ENCODE measurements at regions not wholly inside any gene's neighbourhood (a gene's known extent, or its start where the extent isn't known, plus 50 kb on each side); places are given as distances from the start of the nearest gene placed in this dataset.

DNA sequence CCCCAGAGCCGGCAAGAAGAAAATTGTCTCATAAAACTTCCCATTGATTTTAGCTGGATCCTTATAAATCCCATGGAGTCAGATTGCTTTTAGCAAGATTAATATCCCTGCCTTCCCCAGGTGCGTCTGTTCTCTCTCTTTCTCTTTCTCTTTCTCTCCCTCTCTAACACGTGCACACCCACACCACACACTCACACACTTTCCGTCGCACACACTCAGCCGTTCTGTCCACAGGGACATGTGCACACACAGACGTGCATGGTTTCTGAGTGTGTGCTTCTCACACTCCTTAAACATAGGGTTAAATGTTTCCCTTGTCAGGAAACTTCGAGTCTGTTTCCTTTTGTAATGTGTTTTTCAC is 98.7 kb upstream of the NFIA start:
- Histone ChIP-seq H4K91ac (ENCODE audit: low read depth, low read length, poor library complexity) (no peak overlapping the region), H3K4me3 (ENCODE audit: low read length in 2 of 2) (no peak overlapping the region), H4K8ac (ENCODE audit: low read depth, low read length) (no peak overlapping the region), H2AFZ (ENCODE audit: low read length) (no peak overlapping the region), H2BK12ac (ENCODE audit: low read length) (no peak overlapping the region), H2AK5ac (ENCODE audit: low read depth, low read length) (no peak overlapping the region), H2BK15ac (ENCODE audit: low read length) (no peak overlapping the region), H3K27me3 (ENCODE audit: control insufficient read depth in 3 of 3, insufficient read depth in 3 of 3, low read depth in 1 of 3, low read length in 3 of 3) (no peaks in the 10 kb centered on the region), H3K9me3 (replicated peaks in 1 of 2; ENCODE audit: control insufficient read depth in 2 of 2, insufficient read depth in 1 of 2, low read depth in 1 of 2, low read length in 2 of 2) (no peaks in the 10 kb centered on the region), H3K18ac (ENCODE audit: low read length) (no peak overlapping the region), H2BK120ac (ENCODE audit: low read depth, low read length) (no peak overlapping the region), H3K36me3 (replicated peaks in 1 of 2; ENCODE audit: control insufficient read depth in 2 of 2, insufficient read depth in 2 of 2, low read length in 2 of 2) (no peaks in the 10 kb centered on the region), H3K9ac (ENCODE audit: low read depth, low read length, poor library complexity) (no peak overlapping the region), H3K4me1 (ENCODE audit: control insufficient read depth in 2 of 2, insufficient read depth in 1 of 2, low read depth in 1 of 2, low read length in 2 of 2) (no peaks in the 10 kb centered on the region), H3K79me1 (ENCODE audit: low read depth, low read length) (no peaks in the 10 kb centered on the region), H3K27ac (replicated peaks; ENCODE audit: low read length) (no peak overlapping the region), H2BK5ac (ENCODE audit: low read length) (no peak overlapping the region), H3K4ac (ENCODE audit: low read length) (no peak overlapping the region), H3K4me2 (ENCODE audit: insufficient read depth, low read length, poor library complexity, severe bottlenecking) (no peak overlapping the region), H3K14ac (ENCODE audit: low read length) (no peak overlapping the region), H3K23ac (ENCODE audit: low read depth, low read length, poor library complexity) (no peak overlapping the region)
- DNase-seq (ENCODE audit: low spot score): no peak
- 100% methylated on average over 3 of the region's 8 CpGs; no CpG with 5 or more reads in 1 of the 2 donors for WGBS, 2 donors (ENCODE audit: extremely low coverage in 2 of 2, insufficient read length in 2 of 2, insufficient replicate concordance in 1 of 2)

DNA sequence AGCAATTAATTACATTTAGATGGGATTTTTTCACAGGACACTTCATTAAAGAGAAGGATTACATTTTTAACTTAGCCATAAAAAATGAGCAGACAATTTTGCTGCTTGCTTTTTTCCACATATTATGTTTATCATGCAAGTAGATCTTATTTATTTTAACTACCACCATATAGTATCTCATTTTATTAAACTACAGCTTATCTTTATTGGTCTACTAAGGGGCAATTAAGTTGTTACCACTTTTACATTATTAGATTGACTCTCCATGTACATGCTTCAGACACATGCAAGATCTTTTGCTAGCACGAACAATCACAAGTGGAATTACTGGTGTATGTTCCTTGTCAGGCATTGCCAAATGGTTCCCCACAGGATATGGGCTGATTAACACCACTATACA is 99.8 kb upstream of the NFIA start:
- Histone ChIP-seq H3K79me1 (ENCODE audit: low read depth, low read length) (no peaks in the 10 kb centered on the region), H2BK120ac (ENCODE audit: low read depth, low read length) (no peak overlapping the region), H2BK15ac (ENCODE audit: low read length) (no peak overlapping the region), H2BK5ac (ENCODE audit: low read length) (no peak overlapping the region), H3K4me1 (ENCODE audit: control insufficient read depth in 2 of 2, insufficient read depth in 1 of 2, low read depth in 1 of 2, low read length in 2 of 2) (no peaks in the 10 kb centered on the region), H2AFZ (ENCODE audit: low read length) (no peak overlapping the region), H2BK12ac (ENCODE audit: low read length) (no peak overlapping the region), H3K4me2 (ENCODE audit: insufficient read depth, low read length, poor library complexity, severe bottlenecking) (no peak overlapping the region), H3K27ac (replicated peaks; ENCODE audit: low read length) (no peak overlapping the region), H2AK5ac (ENCODE audit: low read depth, low read length) (no peak overlapping the region), H3K4me3 (ENCODE audit: low read length in 2 of 2) (no peak overlapping the region), H3K27me3 (ENCODE audit: control insufficient read depth in 3 of 3, insufficient read depth in 3 of 3, low read depth in 1 of 3, low read length in 3 of 3) (no peaks in the 10 kb centered on the region), H3K18ac (ENCODE audit: low read length) (no peak overlapping the region), H3K23ac (ENCODE audit: low read depth, low read length, poor library complexity) (no peak overlapping the region), H4K8ac (ENCODE audit: low read depth, low read length) (no peak overlapping the region), H3K4ac (ENCODE audit: low read length) (no peak overlapping the region), H3K36me3 (replicated peaks in 1 of 2; ENCODE audit: control insufficient read depth in 2 of 2, insufficient read depth in 2 of 2, low read length in 2 of 2) (no peaks in the 10 kb centered on the region), H4K91ac (ENCODE audit: low read depth, low read length, poor library complexity) (no peak overlapping the region), H3K9me3 (replicated peaks in 1 of 2; ENCODE audit: control insufficient read depth in 2 of 2, insufficient read depth in 1 of 2, low read depth in 1 of 2, low read length in 2 of 2) (no peaks in the 10 kb centered on the region), H3K9ac (ENCODE audit: low read depth, low read length, poor library complexity) (no peak overlapping the region), H3K14ac (ENCODE audit: low read length) (no peak overlapping the region)
- no CpG with 5 or more reads among the region's 1 CpG for WGBS, 2 donors (ENCODE audit: extremely low coverage in 2 of 2, insufficient read length in 2 of 2, insufficient replicate concordance in 1 of 2)
- no peak for DNase-seq (ENCODE audit: low spot score)

DNA sequence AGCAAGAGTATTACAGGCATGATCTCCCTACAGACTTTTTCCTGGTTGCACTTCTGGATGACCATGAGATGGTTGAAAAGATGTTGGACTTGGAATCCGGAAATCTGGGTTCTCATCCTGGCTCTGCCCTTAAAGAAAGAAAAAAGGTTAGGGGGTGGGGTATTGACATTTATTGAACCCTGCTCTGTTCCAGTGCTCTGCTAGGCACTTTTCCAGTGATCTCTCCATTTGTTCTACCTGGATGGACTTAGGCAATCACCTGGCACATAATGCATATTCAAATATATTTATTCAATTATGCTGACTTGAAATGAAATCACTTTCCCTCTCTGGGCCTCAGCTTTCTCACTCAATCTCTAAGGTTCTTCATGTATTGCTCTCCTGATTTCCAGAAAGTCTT is 101.0 kb upstream of the NFIA start:
- WGBS, 2 donors (ENCODE audit: extremely low coverage in 2 of 2, insufficient read length in 2 of 2, insufficient replicate concordance in 1 of 2): no CpG with 5 or more reads among the region's 1 CpG
- H3K4me1 ChIP-seq (ENCODE audit: control insufficient read depth in 2 of 2, insufficient read depth in 1 of 2, low read depth in 1 of 2, low read length in 2 of 2): no peaks in the 10 kb centered on the region
- H3K27me3 ChIP-seq (ENCODE audit: control insufficient read depth in 3 of 3, insufficient read depth in 3 of 3, low read depth in 1 of 3, low read length in 3 of 3): no peaks in the 10 kb centered on the region
- H2BK12ac ChIP-seq (ENCODE audit: low read length): no peak overlapping the region
- no peak overlapping the region for H2BK15ac ChIP-seq (ENCODE audit: low read length)
- no peak overlapping the region for H4K8ac ChIP-seq (ENCODE audit: low read depth, low read length)
- H3K9ac ChIP-seq (ENCODE audit: low read depth, low read length, poor library complexity): no peak overlapping the region
- no peak overlapping the region for H2BK120ac ChIP-seq (ENCODE audit: low read depth, low read length)
- H3K36me3 ChIP-seq (replicated peaks in 1 of 2; ENCODE audit: control insufficient read depth in 2 of 2, insufficient read depth in 2 of 2, low read length in 2 of 2): no peaks in the 10 kb centered on the region
- no peaks in the 10 kb centered on the region for H3K79me1 ChIP-seq (ENCODE audit: low read depth, low read length)
- no peak overlapping the region for H2AK5ac ChIP-seq (ENCODE audit: low read depth, low read length)
- H2BK5ac ChIP-seq (ENCODE audit: low read length): no peak overlapping the region
- H2AFZ ChIP-seq (ENCODE audit: low read length): no peak overlapping the region
- no peak for DNase-seq (ENCODE audit: low spot score)
- no peak overlapping the region for H3K18ac ChIP-seq (ENCODE audit: low read length)
- no peak overlapping the region for H3K4ac ChIP-seq (ENCODE audit: low read length)
- H4K91ac ChIP-seq (ENCODE audit: low read depth, low read length, poor library complexity): no peak overlapping the region
- no peaks in the 10 kb centered on the region for H3K9me3 ChIP-seq (replicated peaks in 1 of 2; ENCODE audit: control insufficient read depth in 2 of 2, insufficient read depth in 1 of 2, low read depth in 1 of 2, low read length in 2 of 2)
- no peak overlapping the region for H3K4me2 ChIP-seq (ENCODE audit: insufficient read depth, low read length, poor library complexity, severe bottlenecking)
- no peak overlapping the region for H3K23ac ChIP-seq (ENCODE audit: low read depth, low read length, poor library complexity)
- H3K4me3 ChIP-seq (ENCODE audit: low read length in 2 of 2): no peak overlapping the region
- no peak overlapping the region for H3K27ac ChIP-seq (replicated peaks; ENCODE audit: low read length)
- no peak overlapping the region for H3K14ac ChIP-seq (ENCODE audit: low read length)

DNA sequence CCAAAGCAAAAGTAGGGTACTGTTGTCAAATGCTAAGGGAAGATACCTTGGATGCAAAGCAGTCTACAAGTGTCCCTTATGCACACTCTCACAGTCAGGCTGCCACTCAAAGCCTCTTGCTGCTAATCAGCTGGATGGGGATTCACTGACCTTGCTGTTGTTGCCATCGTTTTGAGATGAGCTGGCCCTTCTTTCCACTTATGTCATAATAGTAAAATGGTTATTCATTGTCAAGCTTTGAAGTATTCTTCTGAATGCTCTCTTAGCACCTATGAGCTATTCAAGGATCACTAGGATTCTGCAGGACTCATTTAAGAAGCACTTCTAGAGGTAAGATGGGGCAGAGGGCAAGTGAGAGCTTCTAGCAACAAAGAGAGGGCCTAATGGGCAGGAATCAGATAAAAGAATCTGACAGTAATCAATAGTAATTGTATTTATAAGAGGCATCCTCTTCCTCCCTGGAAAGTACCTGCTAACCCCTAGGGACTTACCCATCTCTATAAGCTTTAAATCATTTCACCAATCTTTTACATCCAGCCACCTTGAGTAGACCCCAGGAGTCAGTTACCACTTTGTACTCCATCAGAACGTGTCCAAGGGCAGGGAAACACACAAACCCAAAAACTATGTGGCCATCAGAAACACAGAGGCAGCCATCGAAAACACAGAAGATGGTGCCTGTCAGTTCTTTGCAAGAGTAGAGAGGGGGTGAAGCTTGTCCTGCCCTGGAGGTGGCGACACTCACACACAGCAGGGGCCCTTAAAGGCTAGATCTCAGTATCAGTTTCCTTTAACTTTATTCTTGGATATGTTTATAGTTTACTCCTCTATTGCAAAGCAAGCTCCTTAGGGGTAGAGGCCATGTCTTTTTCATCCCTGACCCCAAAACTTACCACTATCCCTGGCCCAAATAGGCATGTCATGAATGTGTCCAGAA is 103.7 kb upstream of the NFIA start:
- WGBS, 2 donors (ENCODE audit: extremely low coverage in 2 of 2, insufficient read length in 2 of 2, insufficient replicate concordance in 1 of 2): no CpG with 5 or more reads among the region's 4 CpGs
- Histone ChIP-seq H3K4me1 (ENCODE audit: control insufficient read depth in 2 of 2, insufficient read depth in 1 of 2, low read depth in 1 of 2, low read length in 2 of 2) (peaks cover 0 to 2% of the 10 kb centered on the region in 2 donors), H3K4me3 (ENCODE audit: low read length in 2 of 2) (no peak overlapping the region), H3K9me3 (replicated peaks in 1 of 2; ENCODE audit: control insufficient read depth in 2 of 2, insufficient read depth in 1 of 2, low read depth in 1 of 2, low read length in 2 of 2) (no peaks in the 10 kb centered on the region), H3K36me3 (replicated peaks in 1 of 2; ENCODE audit: control insufficient read depth in 2 of 2, insufficient read depth in 2 of 2, low read length in 2 of 2) (no peaks in the 10 kb centered on the region), H4K8ac (ENCODE audit: low read depth, low read length) (no peak overlapping the region), H3K14ac (ENCODE audit: low read length) (no peak overlapping the region), H2BK15ac (ENCODE audit: low read length) (no peak overlapping the region), H3K4ac (ENCODE audit: low read length) (no peak overlapping the region), H3K9ac (ENCODE audit: low read depth, low read length, poor library complexity) (no peak overlapping the region), H3K27ac (replicated peaks; ENCODE audit: low read length) (no peak overlapping the region), H3K27me3 (ENCODE audit: control insufficient read depth in 3 of 3, insufficient read depth in 3 of 3, low read depth in 1 of 3, low read length in 3 of 3) (no peaks in the 10 kb centered on the region), H2BK120ac (ENCODE audit: low read depth, low read length) (no peak overlapping the region), H2AK5ac (ENCODE audit: low read depth, low read length) (no peak overlapping the region), H3K23ac (ENCODE audit: low read depth, low read length, poor library complexity) (no peak overlapping the region), H4K91ac (ENCODE audit: low read depth, low read length, poor library complexity) (no peak overlapping the region), H3K4me2 (ENCODE audit: insufficient read depth, low read length, poor library complexity, severe bottlenecking) (no peak overlapping the region), H3K18ac (ENCODE audit: low read length) (peak overlapping the region; percentile 5), H2BK12ac (ENCODE audit: low read length) (no peak overlapping the region), H2AFZ (ENCODE audit: low read length) (no peak overlapping the region), H3K79me1 (ENCODE audit: low read depth, low read length) (no peaks in the 10 kb centered on the region), H2BK5ac (ENCODE audit: low read length) (no peak overlapping the region)
- no peak for DNase-seq (ENCODE audit: low spot score)
